ENCODE measurements at regions not wholly inside any gene's neighbourhood (a gene's known extent, or its start where the extent isn't known, plus 50 kb on each side); places are given as distances from the start of the nearest gene placed in this dataset.

DNA sequence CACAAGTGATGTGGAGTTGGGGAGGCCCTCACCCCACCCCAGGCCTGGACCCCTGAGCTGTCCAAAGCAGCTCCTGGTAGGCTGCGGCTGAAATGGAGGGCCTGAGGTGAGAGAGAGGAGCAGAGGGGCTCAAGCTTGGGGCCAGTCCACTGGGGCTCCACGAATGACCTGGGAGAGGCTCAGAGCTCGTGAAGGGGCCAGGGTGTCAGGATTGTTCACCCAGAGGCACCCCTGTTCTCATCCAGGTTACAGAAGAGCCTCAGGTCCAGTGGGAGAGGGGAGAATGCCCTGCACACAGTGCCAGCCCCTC lies 102.2 kb upstream of the RET start:
- TF ChIP-seq CTCF (IDR thresholded peaks at IDR 0.05): no peak
- TF ChIP-seq POLR2AphosphoS5 (IDR thresholded peaks at IDR 0.05): no peak

Measured in prostate gland (tissue), 2 donors.